RWPE1 (cell line): ENCODE measurements at regions not wholly inside any gene's neighbourhood (a gene's known extent, or its start where the extent isn't known, plus 50 kb on each side); places are given as distances from the start of the nearest gene placed in this dataset.

ENCODE experiments used
- CTCF ChIA-PET: fragments of 350-600 bp; sonication (Branson Sonifier 250); formaldehyde crosslinking; extraction: SDS; loops from one replicate; lab custom pipeline; 2021; lab: Yijun Ruan, JAX
- POLR2A ChIA-PET: fragments of 400-600 bp; formaldehyde crosslinking; extraction: SDS; loops from one replicate; lab custom pipeline; 2020; ENCODE audit warnings: antibody characterized with exemption; ENCODE audit not compliant: low non-redundant PET; lab: Yijun Ruan, JAX
- DNase-seq: peaks from one replicate; pipeline ENCODE4 v3.0.0; 2012; ENCODE audit warnings: low spot score
- H3K27ac ChIP-seq: fragments of 450-650 bp; 2 replicates; pipeline ENCODE4 v1.5.1; 2017
- TF ChIP-seq, protein P1 (sequence below): fragments of 450-650 bp; conservative IDR thresholded peaks from 2 replicates; pipeline ENCODE4 v1.5.1; 2017; ENCODE audit warnings: low read depth, mild to moderate bottlenecking

GRCh38 chr5:17816944-17817343 lies 182.7 kb downstream of the TAF11L14 start:
- no peak overlapping the region for H3K27ac ChIP-seq
- ChIA-PET CTCF (no interaction called here), POLR2A (no interaction called here)
- no peak for DNase-seq
- TF ChIP-seq, protein P1, sequence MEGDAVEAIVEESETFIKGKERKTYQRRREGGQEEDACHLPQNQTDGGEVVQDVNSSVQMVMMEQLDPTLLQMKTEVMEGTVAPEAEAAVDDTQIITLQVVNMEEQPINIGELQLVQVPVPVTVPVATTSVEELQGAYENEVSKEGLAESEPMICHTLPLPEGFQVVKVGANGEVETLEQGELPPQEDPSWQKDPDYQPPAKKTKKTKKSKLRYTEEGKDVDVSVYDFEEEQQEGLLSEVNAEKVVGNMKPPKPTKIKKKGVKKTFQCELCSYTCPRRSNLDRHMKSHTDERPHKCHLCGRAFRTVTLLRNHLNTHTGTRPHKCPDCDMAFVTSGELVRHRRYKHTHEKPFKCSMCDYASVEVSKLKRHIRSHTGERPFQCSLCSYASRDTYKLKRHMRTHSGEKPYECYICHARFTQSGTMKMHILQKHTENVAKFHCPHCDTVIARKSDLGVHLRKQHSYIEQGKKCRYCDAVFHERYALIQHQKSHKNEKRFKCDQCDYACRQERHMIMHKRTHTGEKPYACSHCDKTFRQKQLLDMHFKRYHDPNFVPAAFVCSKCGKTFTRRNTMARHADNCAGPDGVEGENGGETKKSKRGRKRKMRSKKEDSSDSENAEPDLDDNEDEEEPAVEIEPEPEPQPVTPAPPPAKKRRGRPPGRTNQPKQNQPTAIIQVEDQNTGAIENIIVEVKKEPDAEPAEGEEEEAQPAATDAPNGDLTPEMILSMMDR = no peak

- POLR2A ChIA-PET = no interaction called here
- TF ChIP-seq, protein P1 = no peak
- no peak for DNase-seq
- CTCF ChIA-PET = no interaction called here
- no peak overlapping the region for H3K27ac ChIP-seq
Measured at GRCh38 chr5:17817990-17818389, 183.7 kb downstream of the TAF11L14 start.

DNA sequence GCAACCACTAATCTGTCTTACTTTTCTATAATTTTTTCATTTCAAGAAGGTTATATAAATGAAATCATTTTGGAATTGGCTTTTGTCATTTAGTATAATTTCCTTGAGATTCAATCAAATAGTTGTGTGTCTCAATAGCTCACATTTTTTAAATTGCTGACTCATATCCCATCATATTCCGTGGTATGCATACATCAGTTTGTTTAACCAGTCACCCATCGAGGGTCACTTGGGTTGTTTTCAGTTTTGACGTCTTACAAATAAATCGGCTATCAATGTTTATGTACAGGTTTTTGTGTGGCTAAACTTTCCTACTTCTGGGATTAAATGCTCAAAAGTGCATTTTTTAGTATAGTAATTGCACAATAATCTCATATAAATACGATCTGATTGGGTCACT lies 185.5 kb downstream of the TAF11L14 start:
- no peak overlapping the region for H3K27ac ChIP-seq
- DNase-seq = no peak
- ChIA-PET POLR2A (no interaction called here), CTCF (interaction anchor here (0.5 kb wide), 1 partner anchor 1619 kb away, joined by 3 read pairs; no protein-coding TSS in a partner anchor)
- TF ChIP-seq, protein P1 = no peak

DNA sequence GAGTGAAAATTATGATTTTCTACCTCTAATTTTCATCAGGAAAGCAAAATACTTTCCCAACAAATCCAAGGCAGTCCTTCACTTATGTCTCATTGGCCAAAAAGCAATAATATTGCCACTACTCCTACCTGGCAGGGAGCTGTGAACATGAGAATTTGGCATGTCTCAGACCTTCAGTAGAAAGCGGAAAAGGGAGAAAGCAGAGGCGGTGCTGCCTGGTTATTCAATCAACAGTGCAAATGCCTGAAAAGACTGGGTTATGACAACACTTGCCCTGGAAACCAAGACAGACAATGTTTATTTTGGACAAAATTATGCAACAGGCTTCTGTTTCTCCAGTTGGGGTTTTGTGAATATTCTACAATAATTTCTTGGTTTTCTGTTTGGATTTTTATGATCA lies 194.4 kb downstream of the TAF11L14 start:
- POLR2A ChIA-PET = no interaction called here
- no peak for DNase-seq
- TF ChIP-seq, protein P1 = no peak

GRCh38 chr5:17829456-17829855 lies 195.2 kb downstream of the TAF11L14 start:
- POLR2A ChIA-PET = no interaction called here
- H3K27ac ChIP-seq = no peak overlapping the region
- DNase-seq = no peak
- CTCF ChIA-PET = no interaction called here
- TF ChIP-seq, protein P1 = no peak

More for the DNA sequence above, 194.4 kb downstream of the TAF11L14 start:
- CTCF ChIA-PET = no interaction called here
- H3K27ac ChIP-seq = no peak overlapping the region

- POLR2A ChIA-PET = no interaction called here
- no peak for DNase-seq
- CTCF ChIA-PET = no interaction called here
- TF ChIP-seq, protein P1 = no peak
- no peak overlapping the region for H3K27ac ChIP-seq
Measured at GRCh38 chr5:17831279-17831678, 197.0 kb downstream of the TAF11L14 start.
